HG03139 (cell line): ENCODE measurements at regions not wholly inside any gene's neighbourhood (a gene's known extent, or its start where the extent isn't known, plus 50 kb on each side); places are given as distances from the start of the nearest gene placed in this dataset.
"Not testable (repeated sequence)": the region's sequence is repeated elsewhere in the genome, so short reads cannot be mapped to it uniquely, and the experiment has no call there.

ENCODE experiments used
- ATAC-seq: cut with Tn5 transposase; IDR thresholded peaks from one replicate; pipeline ENCODE4 v1.9.1; 2021; ENCODE audit not compliant: unreplicated experiment

GRCh38 chr20:23142162-23143050 lies 56.3 kb upstream of the CD93 start:
- ATAC-seq = peak; percentile 67

- no peak for ATAC-seq
These were observed 55.5 kb upstream of the CD93 start for GRCh38 chr20:23141450-23142161.

GRCh38 chr20:23140991-23141390 lies 54.9 kb upstream of the CD93 start:
- no peak for ATAC-seq

GRCh38 chr20:23139984-23140383 lies 53.9 kb upstream of the CD93 start:
- ATAC-seq = not testable (repeated sequence)

- ATAC-seq = no peak
These were observed 53.4 kb upstream of the CD93 start for GRCh38 chr20:23139524-23139923.

GRCh38 chr20:23138682-23139081 lies 52.6 kb upstream of the CD93 start:
- no peak for ATAC-seq

GRCh38 chr20:23138226-23138625 lies 52.1 kb upstream of the CD93 start:
- ATAC-seq = no peak

- ATAC-seq = no peak
These were observed 51.0 kb upstream of the CD93 start for GRCh38 chr20:23136893-23137745.

- no peak for ATAC-seq
These were observed 49.6 kb upstream of the CD93 start for GRCh38 chr20:23135449-23136420.
